Vagina (tissue), 2 donors: ENCODE measurements at regions not wholly inside any gene's neighbourhood (a gene's known extent, or its start where the extent isn't known, plus 50 kb on each side); places are given as distances from the start of the nearest gene placed in this dataset.

Source experiments
- DNase-seq, 2 donors: peaks; one replicate each; pipeline ENCODE4 v3.0.0-alpha.2; 2017; ENCODE audit errors: extremely low spot score in 2 of 2
- H3K27ac ChIP-seq: fragments of 200-600 bp; sonication (generic); one replicate; pipeline ENCODE4 v1.5.1; 2019
- H3K27me3 ChIP-seq: fragments of 200-600 bp; sonication (generic); one replicate; pipeline ENCODE4 v1.5.1; 2019
- H3K36me3 ChIP-seq, 2 donors: fragments of 200-600 bp; sonication (generic); one replicate each; pipeline ENCODE4 v1.5.1; 2017 to 2019
- H3K4me1 ChIP-seq: fragments of 200-600 bp; sonication (generic); one replicate; pipeline ENCODE4 v1.5.1; 2019
- H3K4me3 ChIP-seq, 2 donors: fragments of 200-600 bp; sonication (generic); 1 replicate in 1 of 2; 2 replicates in 1 of 2; pipeline ENCODE4 v1.5.1; 2016 to 2019
- H3K9me3 ChIP-seq: fragments of 200-600 bp; sonication (generic); one replicate; pipeline ENCODE4 v1.5.1; 2019
- CTCF ChIP-seq, 3 experiments: fragments of 450-650 bp in 2 of 3; fragments of 200-600 bp in 1 of 3; sonication (generic) in 1 of 3; IDR thresholded peaks; one replicate each; pipeline ENCODE4 v1.5.1; 2017 to 2019; ENCODE audit warnings: antibody characterized with exemption in 3 of 3, mild to moderate bottlenecking in 2 of 3, moderate library complexity in 2 of 3
- POLR2A ChIP-seq, 2 donors: fragments of 450-650 bp; IDR thresholded peaks; one replicate each; pipeline ENCODE4 v1.6.1; 2017; ENCODE audit warnings: antibody characterized with exemption in 2 of 2, mild to moderate bottlenecking in 2 of 2, moderate library complexity in 2 of 2
- POLR2AphosphoS5 ChIP-seq, 2 donors: sonication (generic); formaldehyde crosslinking; IDR thresholded peaks; one replicate each; pipeline ENCODE4 v1.9.0; 2017; ENCODE audit warnings: antibody characterized with exemption in 2 of 2, mild to moderate bottlenecking in 2 of 2, low read depth in 1 of 2; ENCODE audit not compliant: insufficient read depth in 1 of 2
- intact Hi-C: fragments of 100-400 bp; cut with DNase I; formaldehyde crosslinking; loops from one replicate; pipeline ENCODE4 v1.15.1; 2023

- no peak overlapping the region for H3K27ac ChIP-seq
- no peak for TF ChIP-seq POLR2AphosphoS5 (IDR thresholded peaks at IDR 0.05; ENCODE audit: insufficient read depth in 1 of 2, low read depth in 1 of 2)
- no peak for TF ChIP-seq POLR2A (IDR thresholded peaks at IDR 0.05)
- TF ChIP-seq CTCF (IDR thresholded peaks at IDR 0.05): no peak
- H3K36me3 ChIP-seq: no peaks in the 10 kb centered on the region
- H3K9me3 ChIP-seq: no peaks in the 10 kb centered on the region
- no peak for DNase-seq
- intact Hi-C loops: no loop called here
- no peaks in the 10 kb centered on the region for H3K27me3 ChIP-seq
- H3K4me1 ChIP-seq: no peaks in the 10 kb centered on the region
- H3K4me3 ChIP-seq: no peak overlapping the region
Measured at GRCh38 chr4:165662341-165662740, 210.7 kb upstream of the TLL1 start.

GRCh38 chr4:165663411-165663810 lies 209.6 kb upstream of the TLL1 start:
- TF ChIP-seq CTCF (IDR thresholded peaks at IDR 0.05) (no peak), POLR2A (IDR thresholded peaks at IDR 0.05) (no peak), POLR2AphosphoS5 (IDR thresholded peaks at IDR 0.05; ENCODE audit: insufficient read depth in 1 of 2, low read depth in 1 of 2) (no peak)
- Histone ChIP-seq H3K4me1 (no peaks in the 10 kb centered on the region), H3K9me3 (no peaks in the 10 kb centered on the region), H3K36me3 (no peaks in the 10 kb centered on the region), H3K27me3 (no peaks in the 10 kb centered on the region), H3K4me3 (no peak overlapping the region), H3K27ac (no peak overlapping the region)
- no peak for DNase-seq
- intact Hi-C loops: no loop called here

GRCh38 chr4:165666836-165667235 lies 206.2 kb upstream of the TLL1 start:
- Histone ChIP-seq H3K27me3 (no peaks in the 10 kb centered on the region), H3K4me3 (no peak overlapping the region), H3K9me3 (no peaks in the 10 kb centered on the region), H3K36me3 (no peaks in the 10 kb centered on the region), H3K4me1 (no peaks in the 10 kb centered on the region), H3K27ac (no peak overlapping the region)
- intact Hi-C loops: no loop called here
- TF ChIP-seq POLR2A (IDR thresholded peaks at IDR 0.05) (no peak), CTCF (IDR thresholded peaks at IDR 0.05) (no peak), POLR2AphosphoS5 (IDR thresholded peaks at IDR 0.05; ENCODE audit: insufficient read depth in 1 of 2, low read depth in 1 of 2) (no peak)
- no peak for DNase-seq

GRCh38 chr4:165667969-165668368 lies 205.1 kb upstream of the TLL1 start:
- no peaks in the 10 kb centered on the region for H3K36me3 ChIP-seq
- H3K27ac ChIP-seq: no peak overlapping the region
- TF ChIP-seq CTCF (IDR thresholded peaks at IDR 0.05): no peak
- no peak for TF ChIP-seq POLR2A (IDR thresholded peaks at IDR 0.05)
- TF ChIP-seq POLR2AphosphoS5 (IDR thresholded peaks at IDR 0.05; ENCODE audit: insufficient read depth in 1 of 2, low read depth in 1 of 2): no peak
- no peaks in the 10 kb centered on the region for H3K9me3 ChIP-seq
- H3K4me1 ChIP-seq: no peaks in the 10 kb centered on the region
- no peak overlapping the region for H3K4me3 ChIP-seq
- intact Hi-C loops: no loop called here
- DNase-seq: no peak
- no peaks in the 10 kb centered on the region for H3K27me3 ChIP-seq

- intact Hi-C loops: no loop called here
- Histone ChIP-seq H3K36me3 (no peaks in the 10 kb centered on the region), H3K27me3 (no peaks in the 10 kb centered on the region)
Measured at GRCh38 chr4:165668694-165669093, 204.3 kb upstream of the TLL1 start.

More at GRCh38 chr4:165668694-165669093, 204.3 kb upstream of the TLL1 start:
- H3K9me3 ChIP-seq: no peaks in the 10 kb centered on the region
- no peak for DNase-seq
- no peak overlapping the region for H3K27ac ChIP-seq
- no peak overlapping the region for H3K4me3 ChIP-seq
- no peak for TF ChIP-seq CTCF (IDR thresholded peaks at IDR 0.05)
- TF ChIP-seq POLR2A (IDR thresholded peaks at IDR 0.05): no peak
- TF ChIP-seq POLR2AphosphoS5 (IDR thresholded peaks at IDR 0.05; ENCODE audit: insufficient read depth in 1 of 2, low read depth in 1 of 2): no peak
- no peaks in the 10 kb centered on the region for H3K4me1 ChIP-seq
